ENCODE measurements at regions not wholly inside any gene's neighbourhood (a gene's known extent, or its start where the extent isn't known, plus 50 kb on each side); places are given as distances from the start of the nearest gene placed in this dataset.

GRCh38 chr11:71096751-71097388 lies 155.5 kb downstream of the SHANK2 start:
- TF ChIP-seq EZH2phosphoT487 (conservative IDR thresholded peaks at IDR 0.05; ENCODE audit: low read length) (no peak), CTCF (IDR thresholded peaks at IDR 0.05; ENCODE audit: insufficient read depth, low read length, poor library complexity, severe bottlenecking) (no peak)
- Histone ChIP-seq H3F3A (ENCODE audit: insufficient read depth) (no peaks in the 10 kb centered on the region), H3K4me2 (ENCODE audit: low read depth, low read length, poor library complexity, severe bottlenecking) (no peak overlapping the region), H3K79me2 (ENCODE audit: insufficient read depth, low read length) (no peaks in the 10 kb centered on the region), H4K20me1 (ENCODE audit: low read depth, low read length) (no peaks in the 10 kb centered on the region), H3K9ac (ENCODE audit: low read length) (no peak overlapping the region), H2AFZ (ENCODE audit: low read depth, low read length, severe bottlenecking) (no peak overlapping the region), H3K36me3 (ENCODE audit: low read length) (no peaks in the 10 kb centered on the region), H3K9me2 (replicated peaks; ENCODE audit: insufficient read depth, low read length) (no peaks in the 10 kb centered on the region), H3K4me3 (ENCODE audit: insufficient read depth, low read length, poor library complexity, severe bottlenecking) (no peak overlapping the region), H3K9me3 (ENCODE audit: insufficient read depth, low read length) (no peaks in the 10 kb centered on the region), H3K27me3 (ENCODE audit: low read length) (no peaks in the 10 kb centered on the region), H3K27ac (ENCODE audit: low read depth, low read length) (no peak overlapping the region)

GRCh38 chr11:71095294-71095850 lies 157.0 kb downstream of the SHANK2 start:
- no peaks in the 10 kb centered on the region for H3K79me2 ChIP-seq (ENCODE audit: insufficient read depth, low read length)
- no peak overlapping the region for H2AFZ ChIP-seq (ENCODE audit: low read depth, low read length, severe bottlenecking)
- no peaks in the 10 kb centered on the region for H4K20me1 ChIP-seq (ENCODE audit: low read depth, low read length)
- no peaks in the 10 kb centered on the region for H3F3A ChIP-seq (ENCODE audit: insufficient read depth)
- no peaks in the 10 kb centered on the region for H3K27me3 ChIP-seq (ENCODE audit: low read length)
- no peaks in the 10 kb centered on the region for H3K9me2 ChIP-seq (replicated peaks; ENCODE audit: insufficient read depth, low read length)
- H3K9me3 ChIP-seq (ENCODE audit: insufficient read depth, low read length): no peaks in the 10 kb centered on the region
- no peak overlapping the region for H3K27ac ChIP-seq (ENCODE audit: low read depth, low read length)
- no peaks in the 10 kb centered on the region for H3K36me3 ChIP-seq (ENCODE audit: low read length)
- H3K4me3 ChIP-seq (ENCODE audit: insufficient read depth, low read length, poor library complexity, severe bottlenecking): no peak overlapping the region
- no peak overlapping the region for H3K9ac ChIP-seq (ENCODE audit: low read length)
- TF ChIP-seq CTCF (IDR thresholded peaks at IDR 0.05; ENCODE audit: insufficient read depth, low read length, poor library complexity, severe bottlenecking) (no peak), EZH2phosphoT487 (conservative IDR thresholded peaks at IDR 0.05; ENCODE audit: low read length) (no peak)
- H3K4me2 ChIP-seq (ENCODE audit: low read depth, low read length, poor library complexity, severe bottlenecking): no peak overlapping the region

GRCh38 chr11:71094296-71095077 lies 157.9 kb downstream of the SHANK2 start:
- TF ChIP-seq EZH2phosphoT487 (conservative IDR thresholded peaks at IDR 0.05; ENCODE audit: low read length) (no peak), CTCF (IDR thresholded peaks at IDR 0.05; ENCODE audit: insufficient read depth, low read length, poor library complexity, severe bottlenecking) (no peak)
- no peaks in the 10 kb centered on the region for H3K9me2 ChIP-seq (replicated peaks; ENCODE audit: insufficient read depth, low read length)
- no peaks in the 10 kb centered on the region for H3K79me2 ChIP-seq (ENCODE audit: insufficient read depth, low read length)
- no peaks in the 10 kb centered on the region for H3K27me3 ChIP-seq (ENCODE audit: low read length)
- H3K36me3 ChIP-seq (ENCODE audit: low read length): no peaks in the 10 kb centered on the region
- H3K9ac ChIP-seq (ENCODE audit: low read length): no peak overlapping the region
- no peak overlapping the region for H3K4me3 ChIP-seq (ENCODE audit: insufficient read depth, low read length, poor library complexity, severe bottlenecking)
- no peaks in the 10 kb centered on the region for H4K20me1 ChIP-seq (ENCODE audit: low read depth, low read length)
- no peak overlapping the region for H3K27ac ChIP-seq (ENCODE audit: low read depth, low read length)
- no peaks in the 10 kb centered on the region for H3F3A ChIP-seq (ENCODE audit: insufficient read depth)
- H2AFZ ChIP-seq (ENCODE audit: low read depth, low read length, severe bottlenecking): no peak overlapping the region
- no peaks in the 10 kb centered on the region for H3K9me3 ChIP-seq (ENCODE audit: insufficient read depth, low read length)
- no peak overlapping the region for H3K4me2 ChIP-seq (ENCODE audit: low read depth, low read length, poor library complexity, severe bottlenecking)
